Esophagus (tissue), 2 donors: ENCODE measurements at regions not wholly inside any gene's neighbourhood (a gene's known extent, or its start where the extent isn't known, plus 50 kb on each side); places are given as distances from the start of the nearest gene placed in this dataset.

Experiments
- H3K27ac ChIP-seq, 2 donors: one replicate each; pipeline ENCODE4 v1.5.1; 2013; ENCODE audit warnings: low read depth in 2 of 2, mild to moderate bottlenecking in 2 of 2, inconsistent platforms in 1 of 2, low read length in 1 of 2, moderate library complexity in 1 of 2
- H3K27me3 ChIP-seq, 2 donors: one replicate each; pipeline ENCODE4 v1.6.1; 2013; ENCODE audit warnings: low read length in 2 of 2, control low read depth in 1 of 2, mild to moderate bottlenecking in 1 of 2; ENCODE audit not compliant: insufficient read depth in 2 of 2, control insufficient read depth in 1 of 2
- H3K36me3 ChIP-seq, 2 donors: one replicate each; pipeline ENCODE4 v1.6.1; 2013; ENCODE audit warnings: low read length in 1 of 2; ENCODE audit not compliant: control insufficient read depth in 2 of 2, insufficient read depth in 2 of 2
- H3K4me1 ChIP-seq, 2 donors: one replicate each; pipeline ENCODE4 v1.6.1; 2013; ENCODE audit warnings: low read length in 1 of 2; ENCODE audit not compliant: control insufficient read depth in 2 of 2, insufficient read depth in 2 of 2
- H3K4me3 ChIP-seq, 2 donors: one replicate each; pipeline ENCODE4 v1.5.1; 2013; ENCODE audit warnings: low read length in 2 of 2, mild to moderate bottlenecking in 2 of 2, low read depth in 1 of 2, moderate library complexity in 1 of 2
- H3K9me3 ChIP-seq, 2 donors: one replicate each; pipeline ENCODE4 v1.6.1; 2013; ENCODE audit warnings: mild to moderate bottlenecking in 2 of 2, low read depth in 1 of 2, low read length in 1 of 2, moderate library complexity in 1 of 2; ENCODE audit not compliant: control insufficient read depth in 2 of 2, insufficient read depth in 1 of 2
- whole genome bisulfite sequencing, 2 donors: extraction: QIAGEN DNeasy Blood & Tissue Kit; methylation state at CpG; one replicate each; pipeline ENCODE4 v1.1.7; 2013; 5-methylcytosine and 5-hydroxymethylcytosine counted together
- donor health status: healthy with polysubstance abuse.
- donor health status: Bipolar disorder and iron deficiency.

GRCh38 chr12:87385322-87385721, 643.9 kb downstream of the C12orf50 start:
- H3K9me3 ChIP-seq, result no peaks in the 10 kb centered on the region
- H3K4me1 ChIP-seq, result no peaks in the 10 kb centered on the region
- H3K36me3 ChIP-seq, result no peaks in the 10 kb centered on the region
- H3K4me3 ChIP-seq, result no peak overlapping the region
- no peak overlapping the region for H3K27ac ChIP-seq
- no peaks in the 10 kb centered on the region for H3K27me3 ChIP-seq

- no peaks in the 10 kb centered on the region for H3K36me3 ChIP-seq
- no peaks in the 10 kb centered on the region for H3K9me3 ChIP-seq
- no peak overlapping the region for H3K4me3 ChIP-seq
- no peaks in the 10 kb centered on the region for H3K4me1 ChIP-seq
- WGBS, 2 donors, result 53 to 76% methylated on average over 3 of the region's 3 CpGs
- no peaks in the 10 kb centered on the region for H3K27me3 ChIP-seq
- no peak overlapping the region for H3K27ac ChIP-seq
Observed at GRCh38 chr12:87384226-87384625, 645.0 kb downstream of the C12orf50 start.

- Histone ChIP-seq H3K36me3 (no peaks in the 10 kb centered on the region), H3K4me3 (no peak overlapping the region), H3K27me3 (no peaks in the 10 kb centered on the region), H3K4me1 (no peaks in the 10 kb centered on the region), H3K27ac (no peak overlapping the region), H3K9me3 (no peaks in the 10 kb centered on the region)
Observed at GRCh38 chr12:87383680-87384079, 645.5 kb downstream of the C12orf50 start.

GRCh38 chr12:87382959-87383566, 646.1 kb downstream of the C12orf50 start:
- WGBS, 2 donors, result 72 to 82% methylated on average over 2 of the region's 2 CpGs
- H3K4me1 ChIP-seq, result no peaks in the 10 kb centered on the region

GRCh38 chr12:87382436-87382835, 646.8 kb downstream of the C12orf50 start:
- Histone ChIP-seq H3K4me3 (no peak overlapping the region), H3K4me1 (no peaks in the 10 kb centered on the region), H3K36me3 (no peaks in the 10 kb centered on the region), H3K27ac (no peak overlapping the region), H3K9me3 (no peaks in the 10 kb centered on the region), H3K27me3 (no peaks in the 10 kb centered on the region)
- WGBS, 2 donors, result 83 to 91% methylated on average over 2 of the region's 2 CpGs

More at GRCh38 chr12:87382959-87383566, 646.1 kb downstream of the C12orf50 start:
- Histone ChIP-seq H3K27ac (no peak overlapping the region), H3K4me3 (no peak overlapping the region), H3K27me3 (no peaks in the 10 kb centered on the region), H3K36me3 (no peaks in the 10 kb centered on the region), H3K9me3 (no peaks in the 10 kb centered on the region)

- Histone ChIP-seq H3K4me1 (no peaks in the 10 kb centered on the region), H3K27me3 (no peaks in the 10 kb centered on the region), H3K36me3 (no peaks in the 10 kb centered on the region), H3K27ac (no peak overlapping the region), H3K9me3 (no peaks in the 10 kb centered on the region), H3K4me3 (no peak overlapping the region)
- WGBS, 2 donors, result 85 to 92% methylated on average over 1 of the region's 1 CpG
Observed at GRCh38 chr12:87381742-87382141, 647.5 kb downstream of the C12orf50 start.

GRCh38 chr12:87378526-87378925, 650.7 kb downstream of the C12orf50 start:
- WGBS, 2 donors, result 55 to 64% methylated on average over 2 of the region's 2 CpGs
- H3K36me3 ChIP-seq, result no peaks in the 10 kb centered on the region

GRCh38 chr12:87376722-87377121, 652.5 kb downstream of the C12orf50 start:
- no peaks in the 10 kb centered on the region for H3K4me1 ChIP-seq
- H3K27ac ChIP-seq, result no peak overlapping the region
- WGBS, 2 donors, result 43 to 55% methylated on average over 2 of the region's 2 CpGs
- no peak overlapping the region for H3K4me3 ChIP-seq
- no peaks in the 10 kb centered on the region for H3K27me3 ChIP-seq
- H3K36me3 ChIP-seq, result no peaks in the 10 kb centered on the region
- no peaks in the 10 kb centered on the region for H3K9me3 ChIP-seq

More at GRCh38 chr12:87378526-87378925, 650.7 kb downstream of the C12orf50 start:
- H3K4me3 ChIP-seq, result no peak overlapping the region
- H3K27ac ChIP-seq, result no peak overlapping the region
- no peaks in the 10 kb centered on the region for H3K4me1 ChIP-seq
- H3K9me3 ChIP-seq, result no peaks in the 10 kb centered on the region
- H3K27me3 ChIP-seq, result no peaks in the 10 kb centered on the region

GRCh38 chr12:87369161-87369560, 660.0 kb downstream of the C12orf50 start:
- 34 to 39% methylated on average over 2 of the region's 2 CpGs for WGBS, 2 donors
- Histone ChIP-seq H3K4me3 (no peak overlapping the region), H3K27me3 (no peaks in the 10 kb centered on the region), H3K9me3 (no peaks in the 10 kb centered on the region), H3K36me3 (no peaks in the 10 kb centered on the region), H3K4me1 (no peaks in the 10 kb centered on the region), H3K27ac (no peak overlapping the region)

- 70 to 94% methylated on average over 1 of the region's 1 CpG for WGBS, 2 donors
Observed at GRCh38 chr12:87368259-87368658, 660.9 kb downstream of the C12orf50 start.

More at GRCh38 chr12:87368259-87368658, 660.9 kb downstream of the C12orf50 start:
- Histone ChIP-seq H3K27ac (no peak overlapping the region), H3K36me3 (no peaks in the 10 kb centered on the region), H3K9me3 (peaks cover 0 to 4% of the 10 kb centered on the region in 2 donors), H3K27me3 (no peaks in the 10 kb centered on the region), H3K4me1 (no peaks in the 10 kb centered on the region), H3K4me3 (no peak overlapping the region)
